HG03354 (cell line): ENCODE measurements at regions not wholly inside any gene's neighbourhood (a gene's known extent, or its start where the extent isn't known, plus 50 kb on each side); places are given as distances from the start of the nearest gene placed in this dataset.
A peak's percentile ranks its signal among the peaks of the same experiment; 100 is the strongest.
"Not testable (repeated sequence)": the region's sequence is repeated elsewhere in the genome, so short reads cannot be mapped to it uniquely, and the experiment has no call there.

Experiments
- ATAC-seq: cut with Tn5 transposase; IDR thresholded peaks from one replicate; pipeline ENCODE4 v1.9.1; 2021; ENCODE audit warnings: mild to moderate bottlenecking; ENCODE audit not compliant: unreplicated experiment, poor library complexity, severe bottlenecking

DNA sequence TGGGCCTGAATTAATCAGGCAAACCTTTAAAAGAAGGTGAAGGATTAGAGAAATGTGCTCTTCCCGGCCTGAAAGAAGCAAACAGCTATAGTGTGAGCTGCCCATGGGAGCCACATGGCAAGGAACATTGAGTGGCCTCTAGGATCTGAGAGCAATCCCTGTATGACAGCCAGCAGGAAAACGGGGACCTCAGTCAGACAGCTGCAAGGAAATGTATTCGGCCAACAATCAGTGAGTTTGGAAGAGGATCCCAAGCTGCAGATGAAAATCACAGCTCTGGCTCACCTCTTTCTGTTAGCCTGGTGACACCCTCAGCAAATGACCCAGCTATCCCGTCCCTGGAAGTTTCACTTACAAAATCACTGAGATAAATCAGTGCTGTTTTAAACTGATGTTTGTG, 309.2 kb downstream of the SH3GL2 start:
- no peak for ATAC-seq

- ATAC-seq = not testable (repeated sequence)
Measured at GRCh38 chr9:17888964-17889363, 310.1 kb downstream of the SH3GL2 start.

- no peak for ATAC-seq
Measured at GRCh38 chr9:17894501-17895160, 315.8 kb downstream of the SH3GL2 start.

DNA sequence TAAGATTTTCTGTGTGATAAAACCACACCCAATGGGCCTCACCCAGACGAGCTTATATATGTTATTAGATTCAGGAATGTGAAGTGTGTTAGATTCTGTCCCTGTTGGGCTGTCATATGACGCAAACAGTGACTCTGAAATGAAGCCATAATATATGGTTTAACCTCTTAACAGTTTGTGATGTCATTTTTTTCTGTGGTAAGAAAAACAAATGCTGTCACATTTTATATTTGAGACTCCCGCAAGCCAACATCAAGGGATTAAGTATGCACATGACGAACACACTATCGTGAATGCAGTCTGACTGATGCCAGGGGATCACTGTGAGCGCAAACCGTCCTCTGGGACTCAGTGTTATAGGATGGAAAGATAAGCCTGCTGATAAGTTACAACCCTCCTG, 321.7 kb downstream of the SH3GL2 start:
- ATAC-seq = no peak

- no peak for ATAC-seq
Measured at GRCh38 chr9:17905366-17905765, 326.5 kb downstream of the SH3GL2 start.

DNA sequence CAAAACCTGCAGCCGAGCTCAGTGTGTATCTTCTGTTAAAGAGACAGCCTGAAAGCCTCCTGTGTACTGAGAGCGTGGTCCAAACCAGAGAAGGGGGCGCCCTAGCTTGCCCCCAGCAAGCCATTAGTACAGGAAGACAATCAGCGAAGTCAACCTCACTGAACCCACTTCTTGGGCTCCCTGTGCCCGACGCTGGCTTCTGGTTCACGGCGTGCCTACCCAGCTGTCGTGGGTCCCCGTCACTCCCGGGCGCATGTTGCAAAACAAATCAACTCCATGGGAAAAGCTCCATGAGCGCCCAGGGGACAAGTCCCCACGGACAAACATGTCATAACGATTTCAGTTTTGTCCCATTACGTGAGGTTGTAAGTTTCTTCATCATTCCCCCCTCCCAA, 326.9 kb downstream of the SH3GL2 start:
- no peak for ATAC-seq

- no peak for ATAC-seq
Measured at GRCh38 chr9:17906176-17906840, 327.4 kb downstream of the SH3GL2 start.

DNA sequence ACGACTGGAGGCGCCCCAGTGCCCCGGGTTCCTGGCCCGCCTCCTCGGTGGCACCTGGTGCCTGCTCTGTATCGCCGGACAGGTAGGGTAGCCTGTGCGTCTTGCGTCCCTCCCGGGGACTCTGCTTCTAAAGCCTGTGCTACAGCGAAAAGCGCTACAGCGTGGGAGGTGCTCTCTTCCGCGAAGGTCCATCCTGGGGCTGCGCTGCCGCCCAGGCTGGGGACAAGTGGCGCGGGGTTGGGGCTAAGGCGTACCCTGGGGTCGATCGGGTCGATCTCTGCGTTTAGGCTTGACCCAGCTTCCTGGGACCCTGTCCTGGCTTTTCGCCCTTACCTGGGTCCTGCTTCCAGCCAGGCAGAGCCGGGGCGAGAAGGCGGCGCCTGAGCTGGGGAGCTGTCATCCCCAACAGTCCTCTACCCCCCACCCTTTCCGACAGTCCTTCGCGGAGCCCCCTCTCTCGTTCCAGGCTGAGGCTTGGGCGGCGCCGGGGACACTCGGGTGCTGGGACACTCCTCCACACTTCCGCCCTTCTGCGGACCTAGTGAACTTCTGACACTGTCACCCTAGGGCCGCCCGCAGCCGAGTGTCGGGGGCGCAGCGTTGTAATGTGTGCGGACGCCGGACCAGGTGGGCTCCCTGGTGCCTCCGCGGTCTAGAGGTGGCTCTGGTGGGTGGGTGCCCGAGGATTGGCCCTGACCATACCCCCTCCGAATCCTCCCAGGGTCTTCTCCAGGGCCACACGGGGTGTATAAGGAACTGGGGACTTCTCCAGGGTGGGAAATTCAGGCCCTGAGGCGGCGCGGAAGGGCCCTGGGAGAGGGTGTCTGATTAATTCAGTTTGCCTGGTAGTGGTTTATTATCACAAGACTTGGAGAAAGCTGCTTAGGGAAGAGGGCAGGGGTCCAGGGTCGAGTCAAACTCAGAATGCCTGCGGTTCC, 328.2 kb downstream of the SH3GL2 start:
- ATAC-seq = no peak

- ATAC-seq = no peak
Measured at GRCh38 chr9:17907779-17908508, 329.1 kb downstream of the SH3GL2 start.

GRCh38 chr9:17926246-17926645, 347.4 kb downstream of the SH3GL2 start:
- no peak for ATAC-seq

DNA sequence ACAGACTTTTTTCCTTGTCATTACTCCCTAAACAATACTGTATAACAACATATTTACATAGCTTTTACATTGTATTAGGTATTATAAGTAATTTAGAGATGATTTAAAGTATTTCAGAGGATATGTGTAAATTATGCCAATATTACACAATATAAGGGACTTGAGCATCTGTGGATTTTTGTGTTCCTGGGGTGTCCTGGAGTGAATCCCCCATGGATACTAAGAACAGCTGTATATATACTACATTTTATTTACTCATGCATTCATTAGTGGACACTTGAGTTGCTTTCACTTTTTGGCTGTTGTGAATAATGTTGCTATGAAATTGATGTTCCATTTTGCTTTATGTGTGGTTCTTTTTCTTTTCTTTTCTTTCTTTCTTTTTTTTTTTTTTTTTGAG, 348.8 kb downstream of the SH3GL2 start:
- peak; percentile 26 for ATAC-seq

DNA sequence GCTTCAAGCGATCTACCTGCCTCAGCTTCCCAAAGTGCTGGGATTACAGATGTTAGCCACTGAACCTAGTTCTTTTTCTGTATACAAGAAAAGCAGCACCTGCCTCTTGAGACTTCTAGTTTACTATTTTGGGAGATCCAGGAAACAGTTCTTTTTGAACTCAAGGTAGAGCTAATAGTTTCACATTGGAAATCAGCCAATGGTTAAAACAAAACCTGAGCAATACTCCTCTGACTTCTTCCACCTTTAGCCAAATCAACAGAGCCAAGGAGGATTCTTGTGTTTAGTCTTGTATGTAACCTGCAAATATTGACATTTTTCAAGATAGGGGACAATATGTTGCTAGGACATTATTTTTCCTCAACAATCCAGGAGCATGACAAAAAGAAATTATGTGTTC, 349.4 kb downstream of the SH3GL2 start:
- ATAC-seq = no peak

GRCh38 chr9:17928768-17929167, 349.9 kb downstream of the SH3GL2 start:
- ATAC-seq = peak; percentile 44

GRCh38 chr9:17929506-17929905, 350.6 kb downstream of the SH3GL2 start:
- no peak for ATAC-seq

DNA sequence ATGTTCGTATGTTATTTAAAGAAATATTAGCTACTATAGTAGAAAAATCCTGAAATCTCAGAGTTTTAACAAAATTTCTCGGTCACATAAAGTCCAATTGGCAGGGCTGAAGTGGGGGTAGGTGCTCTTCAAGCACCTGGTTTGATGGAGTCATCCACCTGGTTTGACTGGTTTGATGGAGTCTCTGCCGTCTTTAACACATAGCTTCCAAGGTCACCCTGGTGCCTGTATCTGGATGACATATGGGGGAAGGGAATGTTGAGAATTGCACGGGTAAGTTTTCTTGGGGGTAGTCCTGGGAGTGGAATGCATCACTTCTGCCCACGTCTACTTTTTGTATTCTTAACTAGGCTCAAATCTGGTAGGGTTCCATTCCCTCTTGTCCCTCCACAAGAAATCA, 351.2 kb downstream of the SH3GL2 start:
- ATAC-seq = no peak

DNA sequence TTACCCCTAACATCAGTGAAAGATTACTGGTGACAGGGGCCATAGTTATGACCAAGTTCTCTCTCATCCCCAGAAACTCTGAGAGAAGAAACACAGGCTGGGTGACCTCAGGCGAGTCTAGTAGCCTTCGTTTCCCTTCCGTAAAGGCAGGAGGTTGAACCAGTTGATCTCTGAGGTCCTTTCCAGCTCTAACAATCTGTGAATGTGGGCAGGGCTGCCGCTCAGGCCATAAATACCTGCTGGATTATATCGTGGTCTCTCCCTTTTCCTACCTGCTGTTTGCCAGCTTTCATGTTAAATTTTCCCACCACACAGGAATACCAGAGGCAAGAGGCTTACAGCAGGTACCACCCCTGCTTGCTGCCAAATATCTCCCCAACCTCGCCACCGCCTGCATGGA, 357.5 kb downstream of the SH3GL2 start:
- no peak for ATAC-seq

DNA sequence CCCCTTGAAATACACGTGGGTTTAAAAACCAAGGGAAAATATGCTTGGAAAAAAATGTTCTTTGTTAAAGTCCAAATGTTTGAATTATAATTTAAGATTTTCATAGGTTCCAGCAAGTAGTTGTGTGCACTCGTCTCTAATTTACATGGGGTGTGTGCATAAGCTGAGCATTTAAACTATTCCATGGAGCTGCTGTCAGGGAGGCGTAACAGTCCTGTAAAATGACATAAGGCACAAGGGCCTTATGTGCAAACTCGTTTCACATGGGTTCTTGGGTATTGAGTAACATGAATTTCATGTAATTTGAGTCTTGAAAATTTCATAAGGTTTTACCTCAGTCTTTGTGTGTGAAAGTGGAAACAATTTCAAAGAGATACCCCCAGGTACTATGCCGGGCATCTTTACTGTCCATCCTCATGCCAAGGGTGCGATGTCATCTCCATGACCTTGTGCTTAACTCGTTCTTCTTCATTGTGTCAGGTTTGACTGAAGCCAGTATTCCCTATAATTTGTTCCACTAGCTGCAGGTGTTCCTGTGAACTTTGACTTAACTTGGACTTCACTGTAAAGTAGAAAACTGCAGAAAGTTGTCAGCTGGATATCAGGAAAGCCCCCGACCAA, 359.3 kb downstream of the SH3GL2 start:
- no peak for ATAC-seq

GRCh38 chr9:17942498-17942897, 363.6 kb downstream of the SH3GL2 start:
- no peak for ATAC-seq

GRCh38 chr9:17955409-17955808, 376.5 kb downstream of the SH3GL2 start:
- no peak for ATAC-seq

- ATAC-seq = no peak
Measured at GRCh38 chr9:17958363-17958762, 379.5 kb downstream of the SH3GL2 start.
